NCI-H2227 (cell line): ENCODE measurements at regions not wholly inside any gene's neighbourhood (a gene's known extent, or its start where the extent isn't known, plus 50 kb on each side); places are given as distances from the start of the nearest gene placed in this dataset.
A peak's percentile ranks its signal among the peaks of the same experiment; 100 is the strongest.

Experiments
- DNase-seq: peaks from one replicate; lab custom pipeline; 2025; ENCODE audit not compliant: unreplicated experiment; lab: John Stamatoyannopoulos, UW

DNA sequence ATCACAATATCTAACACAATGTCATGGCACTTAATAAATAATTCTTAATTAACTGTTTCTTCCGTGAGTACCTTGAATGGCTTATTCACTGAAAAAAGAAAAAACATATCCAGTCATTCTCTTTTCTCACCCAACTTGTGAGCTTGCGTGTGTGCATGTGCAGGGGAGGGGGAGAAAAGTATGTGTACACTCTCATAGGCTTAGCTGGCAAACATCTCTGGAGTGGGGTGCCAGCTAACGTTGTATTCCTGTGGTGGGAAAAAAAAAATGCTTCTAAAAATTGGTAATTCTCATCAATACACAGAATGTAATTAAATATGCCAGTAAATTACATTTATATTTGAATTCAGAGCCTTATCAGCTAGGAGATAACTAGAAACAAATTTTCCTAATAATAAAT is 291.9 kb upstream of the NOX3 start:
- no peak for DNase-seq

DNA sequence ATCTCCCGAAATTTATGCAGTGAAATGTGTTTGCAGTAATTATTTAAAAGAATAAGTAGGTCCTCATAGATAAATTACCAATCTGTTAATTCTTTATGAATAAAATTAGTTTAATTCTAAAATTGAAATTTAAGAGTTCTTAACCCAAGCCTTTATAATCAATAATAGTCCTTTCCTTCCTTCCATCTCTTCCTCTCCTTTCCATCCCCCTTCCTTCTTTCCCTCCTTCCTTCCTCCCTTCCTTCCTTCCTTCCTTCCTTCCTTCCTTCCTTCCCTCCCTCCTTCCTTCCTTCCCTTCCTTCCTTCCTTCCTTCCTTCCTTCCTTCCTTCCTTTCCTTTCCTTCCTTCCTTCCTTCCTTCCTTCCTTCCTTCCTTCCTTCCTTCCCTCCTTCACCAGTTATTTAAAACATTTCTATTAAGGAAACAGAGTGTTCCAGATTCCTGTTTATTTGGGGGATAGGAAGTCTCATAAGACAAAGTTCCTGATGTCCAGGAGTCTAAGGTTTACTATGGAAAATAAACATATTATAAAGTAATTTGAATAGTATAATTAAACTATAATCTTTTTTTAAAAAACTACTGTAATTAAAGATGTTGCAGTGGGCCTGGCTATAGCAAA is 285.3 kb upstream of the NOX3 start:
- DNase-seq = no peak

DNA sequence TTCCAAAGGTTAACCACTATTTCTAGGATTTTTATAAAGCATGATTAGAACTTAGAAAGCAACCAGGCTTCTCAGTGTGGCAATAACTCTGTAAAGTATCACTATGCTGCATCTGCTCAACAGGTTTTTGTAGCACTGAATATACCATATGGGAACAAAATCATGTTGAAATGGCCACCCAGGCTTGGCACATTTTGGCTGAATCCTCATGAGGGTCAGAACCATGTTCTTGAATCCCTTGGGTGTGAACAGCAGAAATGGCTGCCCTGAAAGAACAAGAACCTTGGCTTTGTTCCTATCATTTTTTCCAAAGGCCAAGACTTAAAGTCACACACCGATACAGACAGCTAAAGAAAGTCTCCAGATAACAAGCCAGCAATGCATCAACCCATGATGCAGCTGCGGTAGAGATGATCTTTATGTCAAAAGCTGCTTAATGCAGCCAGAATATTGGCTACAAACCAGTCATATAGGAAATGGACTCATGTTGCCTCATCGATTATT is 283.0 kb upstream of the NOX3 start:
- DNase-seq = no peak

DNA sequence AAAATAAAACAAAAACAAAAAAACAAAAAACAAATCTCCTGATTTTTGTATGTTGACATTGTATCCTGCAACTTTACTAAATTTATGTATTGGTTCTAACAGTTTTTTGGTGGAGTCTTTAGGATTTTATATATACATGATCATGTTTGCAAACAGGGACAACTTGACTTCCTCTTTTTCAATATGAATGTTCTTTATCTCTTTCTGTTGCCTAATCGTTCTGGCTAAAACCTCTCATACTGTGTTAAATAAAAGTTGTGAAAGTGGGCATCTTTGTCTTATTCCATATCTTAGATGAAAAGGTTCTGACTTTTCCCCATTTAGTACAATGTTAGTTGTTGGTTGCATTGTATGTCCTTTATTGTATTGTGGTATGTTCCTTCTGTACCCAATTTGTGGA is 261.7 kb upstream of the NOX3 start:
- DNase-seq = no peak

DNA sequence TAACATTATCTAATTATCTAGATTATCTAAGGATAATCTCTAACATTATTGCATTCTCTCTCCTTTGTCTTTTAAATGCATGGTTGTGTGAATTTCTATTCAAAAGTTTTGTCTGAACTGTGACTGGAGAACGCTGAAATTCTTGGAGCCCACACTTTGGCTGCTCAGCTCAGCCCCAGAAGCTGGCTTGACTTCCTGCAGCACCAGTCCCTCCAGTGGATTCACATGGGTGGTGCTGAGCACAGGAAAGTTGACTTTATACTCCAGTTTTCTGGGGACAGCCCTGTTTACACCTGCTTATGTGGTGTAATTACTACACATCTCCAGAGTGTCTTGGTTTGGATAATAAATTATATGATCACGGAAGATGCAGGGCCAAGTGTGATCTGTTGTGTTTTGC is 255.1 kb upstream of the NOX3 start:
- DNase-seq = no peak

DNA sequence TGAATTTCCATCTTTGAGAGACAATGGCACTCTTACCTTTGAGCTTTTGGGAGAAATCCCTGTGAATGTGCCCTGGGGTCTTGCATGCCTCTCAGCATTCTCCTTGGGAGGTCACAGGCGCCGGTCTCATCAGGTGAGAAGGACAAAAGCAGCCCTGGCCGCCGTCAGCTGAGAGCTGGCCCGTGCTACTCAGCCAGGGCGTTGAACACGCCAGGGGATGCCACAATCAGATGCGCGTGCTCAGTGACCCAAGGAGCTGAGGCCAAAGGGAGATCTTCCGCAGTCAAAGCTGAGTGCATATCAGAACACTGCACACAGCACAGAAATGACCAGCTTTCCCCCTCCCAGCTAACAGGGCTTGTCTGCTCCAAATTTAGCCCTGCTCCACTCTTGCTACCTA is 253.6 kb upstream of the NOX3 start:
- DNase-seq = no peak

DNA sequence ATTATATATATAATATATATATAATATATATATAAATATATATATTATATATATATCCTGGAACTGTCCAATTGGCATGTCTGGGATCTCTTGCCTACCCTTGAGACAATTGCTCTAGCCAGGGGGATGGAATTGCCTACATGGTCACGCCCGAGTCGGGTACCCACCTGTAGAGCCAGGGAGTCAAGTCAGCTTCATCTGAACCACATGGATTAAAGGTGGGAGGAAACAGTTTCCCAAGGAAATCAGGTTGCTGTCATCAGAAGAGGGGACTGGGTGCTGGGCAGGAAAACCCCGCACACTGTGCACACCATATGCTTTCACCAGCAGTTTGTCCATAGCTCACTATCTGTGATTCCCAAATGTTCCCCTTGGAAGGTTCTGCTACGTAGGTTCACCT is 252.5 kb upstream of the NOX3 start:
- DNase-seq = no peak

DNA sequence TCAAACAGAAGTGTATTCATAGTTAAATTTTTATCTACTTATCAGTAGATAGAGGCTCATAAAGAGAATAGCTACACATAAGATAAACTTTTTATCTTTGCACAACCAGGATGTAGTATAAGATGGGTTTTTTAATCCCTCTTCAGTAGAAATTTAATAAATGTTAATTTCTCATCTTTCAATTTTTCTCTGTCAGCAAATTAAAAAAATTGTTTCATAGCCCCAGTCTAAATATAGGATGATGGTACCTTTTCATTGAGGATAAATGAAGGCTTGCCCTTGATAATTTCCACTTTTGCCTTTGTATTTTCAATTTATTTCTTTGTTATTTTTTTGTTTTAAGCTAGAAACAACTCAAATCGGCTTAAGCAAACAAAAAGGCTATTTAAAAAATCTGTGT is 251.2 kb upstream of the NOX3 start:
- no peak for DNase-seq

DNA sequence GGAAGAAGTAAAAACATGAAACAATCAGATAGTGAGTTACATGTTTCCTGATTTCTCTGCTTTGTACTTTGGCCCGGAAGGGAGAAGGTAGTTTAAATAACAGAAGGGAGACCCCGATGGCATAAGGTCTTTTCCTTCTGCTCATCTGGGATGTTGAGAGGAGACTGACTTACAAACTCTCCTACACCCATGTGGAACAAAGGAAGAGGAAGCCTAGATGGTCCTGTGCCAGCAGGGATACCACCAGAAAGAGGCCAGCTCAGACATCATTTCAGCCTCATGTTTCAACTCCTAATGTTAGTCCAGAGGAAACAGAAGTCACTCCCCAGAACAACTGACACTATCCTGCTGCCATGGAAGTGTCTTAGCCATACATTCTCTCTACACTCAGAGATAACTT is 250.7 kb upstream of the NOX3 start:
- no peak for DNase-seq

DNA sequence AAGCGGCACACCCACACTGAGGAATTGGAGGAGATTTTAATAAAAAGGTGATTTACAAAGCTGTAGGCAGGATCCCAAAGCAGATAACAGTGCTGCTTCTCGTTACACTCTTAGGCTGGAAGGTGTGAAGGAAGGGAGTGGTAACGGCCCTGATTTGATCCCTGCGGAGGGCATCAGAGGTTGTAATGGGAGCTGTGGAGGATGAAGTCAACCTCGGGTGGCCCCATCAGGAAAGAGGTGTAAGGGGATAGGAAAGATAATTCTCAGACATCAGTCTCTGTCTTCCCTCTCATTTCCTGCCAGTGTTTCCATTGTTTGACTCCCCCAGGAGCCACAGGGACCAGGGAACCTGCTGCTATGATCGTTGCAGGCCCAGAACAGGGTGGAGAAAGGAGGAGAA is 245.7 kb upstream of the NOX3 start:
- DNase-seq = no peak

DNA sequence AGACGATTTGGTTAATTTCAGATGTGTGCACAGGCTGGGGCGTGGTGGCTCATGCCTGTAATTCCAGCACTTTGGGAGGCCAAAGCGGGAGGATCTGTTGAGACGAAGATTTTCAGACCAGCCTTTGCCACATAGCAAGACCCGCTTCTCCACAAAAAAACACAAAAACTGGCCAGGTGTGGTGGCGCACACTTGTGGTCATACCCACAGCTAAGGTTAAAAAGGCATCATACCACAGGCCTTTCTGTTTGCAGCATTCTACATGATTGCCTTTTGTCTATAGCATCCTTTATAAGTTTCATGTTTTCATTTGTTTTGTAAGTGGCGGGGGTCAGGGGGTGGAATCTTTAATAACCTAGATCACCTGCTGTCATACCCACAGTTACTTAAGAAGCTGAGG is 239.9 kb upstream of the NOX3 start:
- DNase-seq = no peak

DNA sequence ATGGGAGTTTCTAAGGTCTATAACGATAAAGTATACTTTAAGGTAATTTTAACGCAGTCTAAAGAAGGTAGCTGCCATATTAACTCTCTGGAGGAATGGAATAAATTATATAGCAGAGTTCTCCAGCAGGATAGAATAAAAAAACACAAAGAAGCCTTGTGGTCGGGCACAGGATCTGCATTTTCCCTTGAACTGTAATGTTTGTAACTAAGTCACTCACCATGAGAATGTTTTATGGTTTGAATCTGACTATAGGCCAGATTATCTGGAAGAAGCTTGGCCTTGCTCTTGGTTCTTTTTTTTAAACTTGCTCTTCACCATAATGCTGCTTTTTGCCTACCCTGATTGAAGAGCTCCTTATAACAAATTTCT is 238.8 kb upstream of the NOX3 start:
- no peak for DNase-seq

DNA sequence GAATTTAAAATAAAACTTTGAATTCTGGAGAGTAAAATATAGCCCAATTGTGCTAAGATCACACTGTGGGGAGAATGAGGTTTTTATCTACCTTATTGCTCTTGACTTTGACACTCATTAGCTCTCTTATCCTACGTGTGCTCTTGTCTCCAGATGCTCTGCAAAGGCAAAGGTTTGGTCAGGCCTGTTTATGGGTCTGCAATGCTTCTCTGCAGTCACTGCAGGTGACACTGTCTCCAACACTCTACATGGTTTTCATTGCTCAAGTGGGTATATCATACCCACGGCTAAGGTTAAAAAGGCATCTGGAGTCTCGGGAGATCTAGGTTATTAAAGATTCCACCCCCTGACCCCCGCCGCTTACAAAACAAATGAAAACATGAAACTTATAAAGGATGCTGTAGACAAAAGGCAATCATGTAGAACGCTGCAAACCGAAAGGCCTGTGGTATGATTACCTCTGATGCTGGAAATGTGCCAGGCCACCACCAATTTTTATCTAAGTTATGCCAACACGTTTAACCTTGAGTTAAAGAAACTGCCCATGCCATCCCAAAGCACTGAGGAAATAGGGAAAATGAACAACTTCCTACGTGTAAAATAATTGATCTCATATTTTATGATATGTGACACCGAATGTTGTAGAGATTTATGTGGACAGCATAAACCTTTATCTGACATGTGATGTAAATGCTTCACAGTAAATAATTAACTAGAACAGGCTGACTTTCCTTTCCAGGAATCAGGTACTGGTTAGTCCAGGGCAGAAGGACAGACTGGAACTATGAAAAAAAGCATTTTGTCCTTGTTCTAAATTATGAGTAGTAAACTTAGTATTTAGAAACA is 238.2 kb upstream of the NOX3 start:
- DNase-seq = peak; percentile 14

DNA sequence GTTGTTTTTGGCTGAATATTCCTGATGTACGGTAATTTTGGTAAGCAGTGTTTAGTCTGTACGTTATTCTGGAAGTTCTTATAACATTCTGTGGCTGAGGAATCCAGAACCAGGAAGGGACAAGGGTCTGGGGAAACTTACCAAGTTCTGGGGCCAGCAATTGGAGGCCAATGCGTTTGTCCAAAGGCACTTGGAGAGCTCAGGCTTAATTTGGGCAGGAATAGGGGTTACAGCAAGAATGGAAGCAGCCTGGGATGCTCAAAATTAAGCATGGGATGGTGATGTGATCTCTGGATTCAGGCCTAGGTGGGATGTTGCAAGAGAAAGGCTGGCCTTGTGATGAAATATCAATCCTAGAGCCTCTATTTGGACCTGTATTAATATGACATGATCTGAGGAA is 235.2 kb upstream of the NOX3 start:
- no peak for DNase-seq

DNA sequence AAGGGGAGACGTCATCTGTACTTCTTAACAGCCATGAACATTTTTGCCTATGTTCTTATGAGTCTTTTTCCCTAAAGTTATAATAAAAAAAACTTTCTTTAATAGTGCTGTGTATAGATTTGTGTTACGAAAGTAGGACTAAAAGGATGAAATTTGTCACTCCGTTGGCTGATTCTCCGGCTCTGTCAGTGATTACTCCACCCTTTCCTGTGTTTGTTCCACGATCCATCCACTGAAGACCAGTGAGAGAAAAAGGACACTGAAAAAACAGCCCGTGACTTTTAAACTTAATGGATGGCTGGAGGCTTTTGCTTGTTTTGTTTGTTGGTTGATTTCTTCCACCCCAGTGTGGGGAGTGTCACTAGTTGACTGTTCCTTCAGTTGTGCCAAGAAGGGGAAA is 232.0 kb upstream of the NOX3 start:
- DNase-seq = no peak

DNA sequence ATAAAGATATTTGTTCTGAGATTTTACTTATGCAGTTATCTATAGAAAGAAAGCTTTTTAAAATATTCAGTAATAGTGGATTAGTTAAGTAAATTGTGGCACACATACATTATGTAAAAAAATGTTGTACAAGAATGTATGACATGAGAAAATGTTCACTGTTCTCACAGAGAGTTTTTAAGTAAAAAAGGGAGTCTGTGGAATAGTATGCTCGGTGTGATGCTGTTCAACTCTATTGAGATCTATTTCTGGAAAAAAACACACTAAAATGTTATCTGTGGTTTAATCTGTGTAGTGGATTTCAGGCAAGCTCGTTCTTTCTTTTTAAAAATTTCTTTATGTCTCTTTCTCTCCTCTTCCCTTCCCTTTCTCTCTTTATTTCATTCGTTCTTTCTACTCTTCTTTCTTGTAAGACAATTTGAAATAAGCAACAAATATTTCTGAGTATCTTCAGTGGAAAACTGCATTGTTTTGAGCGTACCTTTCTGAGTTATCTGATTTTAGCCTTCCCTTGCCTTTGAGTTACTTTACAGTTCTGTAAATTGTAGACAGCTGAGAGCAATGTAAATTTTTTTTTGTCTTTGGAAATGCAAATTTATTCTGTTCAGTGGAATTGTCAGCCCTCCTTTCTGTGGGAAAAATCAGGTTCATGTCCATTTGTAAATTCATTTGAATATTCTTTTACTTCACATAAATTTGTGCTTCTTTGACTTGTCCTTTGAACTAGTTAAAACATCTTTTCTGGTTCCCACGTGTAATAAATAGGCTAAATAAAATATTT is 229.0 kb upstream of the NOX3 start:
- DNase-seq = no peak

DNA sequence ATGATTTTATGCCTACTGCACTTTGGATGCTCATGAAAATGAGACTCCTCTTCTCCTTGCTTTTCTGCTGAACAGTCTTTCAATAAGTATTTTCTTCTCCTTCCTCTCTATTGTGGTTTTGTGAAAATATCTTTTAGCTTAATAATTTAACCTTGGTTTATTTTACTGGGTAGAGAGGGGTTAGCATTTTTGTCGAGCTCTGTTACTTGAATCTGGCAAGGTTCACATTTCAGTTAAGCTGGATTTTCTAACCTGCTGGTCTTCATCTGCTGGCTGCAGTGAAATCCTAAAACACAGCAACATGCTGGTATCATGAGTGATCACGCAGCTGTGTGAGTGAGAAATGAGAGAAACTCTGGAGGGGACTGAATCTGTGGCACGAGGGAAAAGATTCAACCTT is 222.7 kb upstream of the NOX3 start:
- no peak for DNase-seq

DNA sequence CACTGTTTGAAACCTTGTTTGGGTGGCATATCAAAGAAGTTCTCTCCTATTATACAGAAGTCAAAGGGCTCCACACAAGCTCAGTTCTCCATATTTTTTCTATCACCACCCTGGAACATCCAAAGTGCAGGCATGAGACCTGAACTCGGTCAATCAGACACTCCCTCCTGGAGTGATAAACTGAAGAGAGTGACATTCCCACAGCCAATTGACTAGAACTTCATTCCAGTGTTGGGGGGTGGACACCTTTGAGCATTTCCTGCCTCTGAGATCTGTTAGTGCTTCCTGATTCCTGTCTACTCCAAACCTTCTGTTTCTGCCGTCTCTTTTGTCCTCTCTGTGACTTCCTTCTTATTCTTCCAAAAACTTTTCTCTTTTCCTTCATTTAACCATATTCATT is 220.7 kb upstream of the NOX3 start:
- DNase-seq = no peak

DNA sequence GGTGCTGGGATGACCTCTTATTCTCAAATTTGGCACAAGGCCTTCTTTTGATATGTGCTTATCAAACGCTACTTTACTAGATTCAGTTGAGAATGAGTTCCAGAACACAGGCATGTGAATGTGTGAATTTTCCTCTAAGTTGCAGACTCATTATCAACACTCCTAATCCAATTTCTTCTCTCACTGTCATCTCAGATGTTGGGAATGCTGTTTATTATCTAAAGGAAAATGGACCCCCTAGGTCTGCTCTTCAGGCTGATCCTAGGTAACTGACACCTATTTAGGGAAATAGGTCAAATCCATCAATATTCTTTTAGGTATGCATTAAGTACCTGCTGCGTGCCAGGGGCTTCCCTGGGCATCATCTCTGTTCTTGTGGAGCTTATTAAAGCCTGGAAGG is 215.0 kb upstream of the NOX3 start:
- no peak for DNase-seq

DNA sequence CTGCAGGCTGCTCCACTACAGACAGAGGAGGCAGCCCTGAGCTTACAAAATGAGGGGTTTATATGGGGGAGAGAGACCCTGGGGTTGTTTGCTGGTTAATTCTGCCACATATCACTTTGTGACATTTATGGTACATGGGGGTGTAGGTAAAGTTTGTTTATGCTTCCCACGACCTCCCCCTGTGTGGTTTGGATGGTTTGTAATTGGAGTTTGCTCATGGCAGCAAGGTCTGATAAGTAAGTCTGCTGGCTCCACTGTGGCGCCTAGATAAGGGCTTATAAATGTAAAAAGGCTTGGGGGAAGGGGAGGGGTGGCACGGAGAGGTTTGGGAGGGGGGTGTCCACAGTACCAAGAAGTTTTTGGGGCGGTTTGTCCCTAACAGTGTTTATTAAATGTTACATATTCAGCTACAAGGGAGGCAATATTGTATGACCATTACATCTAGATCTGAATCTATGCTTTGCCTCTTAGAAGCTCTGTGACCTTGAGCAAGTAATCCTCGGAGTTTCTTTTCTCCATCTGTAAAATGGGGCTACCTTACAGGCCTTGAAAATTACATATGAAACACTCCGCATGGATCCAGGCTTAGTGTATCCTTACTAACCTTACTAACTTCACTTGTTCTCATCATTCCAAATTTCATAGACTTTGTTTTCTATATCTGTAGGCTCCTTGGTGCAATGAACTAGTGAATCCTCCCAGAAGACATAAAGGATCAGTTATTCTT is 204.8 kb upstream of the NOX3 start:
- DNase-seq = no peak

DNA sequence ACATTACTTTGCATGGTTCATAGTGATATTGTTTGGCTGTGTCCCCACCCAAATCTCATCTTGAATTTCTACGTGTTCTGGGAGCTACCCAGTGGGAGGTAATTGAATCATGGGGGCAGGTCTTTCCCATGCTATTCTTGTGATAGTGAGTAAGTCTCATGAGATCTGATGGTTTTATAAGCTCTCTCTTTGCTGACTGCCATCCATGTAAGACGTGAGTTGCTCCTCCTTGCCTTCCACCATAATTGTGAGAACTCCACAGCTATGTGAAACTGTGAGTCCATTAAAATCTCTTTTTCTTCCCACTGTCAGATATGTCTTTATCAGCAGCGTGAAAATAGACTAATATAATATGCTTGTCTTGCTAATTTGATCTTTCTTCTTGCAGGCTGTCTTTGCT is 200.4 kb upstream of the NOX3 start:
- DNase-seq = no peak
